T-helper 17 cell (primary cell): ENCODE measurements at regions not wholly inside any gene's neighbourhood (a gene's known extent, or its start where the extent isn't known, plus 50 kb on each side); places are given as distances from the start of the nearest gene placed in this dataset.

Experiments used
- ATAC-seq: fragments of 150-1000 bp; cut with Tn5 transposase; 2 replicates; pipeline ENCODE4 v1.10.0; 2021; ENCODE audit warnings: mild to moderate bottlenecking, moderate library complexity
- DNase-seq, 3 donors: peaks; one replicate each; pipeline versions ENCODE4 v3.0.0 to v3.0.0-alpha.2; 2020 to 2021
- H3K9me3 ChIP-seq: one replicate; pipeline ENCODE4 v1.7.0; 2013; ENCODE audit warnings: low read length, mild to moderate bottlenecking; ENCODE audit not compliant: control insufficient read depth, poor library complexity, severe bottlenecking
- H3K27ac Mint-ChIP-seq: one replicate; pipeline ENCODE4 v1.8.0; 2022; ENCODE audit warnings: mild to moderate bottlenecking, moderate library complexity, mixed read lengths
- H3K27me3 Mint-ChIP-seq: one replicate; pipeline ENCODE4 v1.8.0; 2022; ENCODE audit warnings: mixed read lengths
- H3K36me3 Mint-ChIP-seq: one replicate; pipeline ENCODE4 v1.8.0; 2022; ENCODE audit warnings: low read depth, mixed read lengths
- H3K4me1 Mint-ChIP-seq: one replicate; pipeline ENCODE4 v1.8.0; 2022; ENCODE audit warnings: mild to moderate bottlenecking, mixed read lengths
- H3K4me3 Mint-ChIP-seq: one replicate; pipeline ENCODE4 v1.8.0; 2022; ENCODE audit warnings: mild to moderate bottlenecking, moderate library complexity, mixed read lengths

- H3K27ac Mint-ChIP-seq, result no peak overlapping the region
- H3K4me1 Mint-ChIP-seq, result no peaks in the 10 kb centered on the region
- no peak overlapping the region for H3K4me3 Mint-ChIP-seq
- no peak for ATAC-seq
- DNase-seq, result no peak
- no peaks in the 10 kb centered on the region for H3K9me3 ChIP-seq
- H3K27me3 Mint-ChIP-seq, result no peaks in the 10 kb centered on the region
- H3K36me3 Mint-ChIP-seq, result no peaks in the 10 kb centered on the region
Measured at GRCh38 chr10:83289373-83289772, 849.9 kb upstream of the GHITM start.

- ATAC-seq, result no peak
- H3K4me1 Mint-ChIP-seq, result no peaks in the 10 kb centered on the region
- no peaks in the 10 kb centered on the region for H3K36me3 Mint-ChIP-seq
- DNase-seq, result no peak
- no peaks in the 10 kb centered on the region for H3K9me3 ChIP-seq
- no peak overlapping the region for H3K4me3 Mint-ChIP-seq
- H3K27ac Mint-ChIP-seq, result no peak overlapping the region
- no peaks in the 10 kb centered on the region for H3K27me3 Mint-ChIP-seq
Measured at GRCh38 chr10:83289948-83290347, 849.4 kb upstream of the GHITM start.

- ATAC-seq, result no peak
- no peaks in the 10 kb centered on the region for H3K4me1 Mint-ChIP-seq
- H3K4me3 Mint-ChIP-seq, result no peak overlapping the region
- H3K36me3 Mint-ChIP-seq, result no peaks in the 10 kb centered on the region
- no peak for DNase-seq
- no peak overlapping the region for H3K27ac Mint-ChIP-seq
- no peaks in the 10 kb centered on the region for H3K27me3 Mint-ChIP-seq
- H3K9me3 ChIP-seq, result no peaks in the 10 kb centered on the region
Measured at GRCh38 chr10:83301732-83302131, 837.6 kb upstream of the GHITM start.

GRCh38 chr10:83302623-83303022 is 836.7 kb upstream of the GHITM start:
- Mint-ChIP-seq H3K36me3 (no peaks in the 10 kb centered on the region), H3K27me3 (no peaks in the 10 kb centered on the region), H3K4me1 (no peaks in the 10 kb centered on the region), H3K4me3 (no peak overlapping the region), H3K27ac (no peak overlapping the region)
- H3K9me3 ChIP-seq, result no peaks in the 10 kb centered on the region
- DNase-seq (no peak), ATAC-seq (no peak)

- DNase-seq (no peak), ATAC-seq (no peak)
- no peak overlapping the region for H3K27ac Mint-ChIP-seq
- peaks cover 3% of the 10 kb centered on the region for H3K9me3 ChIP-seq
- no peaks in the 10 kb centered on the region for H3K4me1 Mint-ChIP-seq
- H3K36me3 Mint-ChIP-seq, result no peaks in the 10 kb centered on the region
- H3K27me3 Mint-ChIP-seq, result no peaks in the 10 kb centered on the region
- no peak overlapping the region for H3K4me3 Mint-ChIP-seq
Measured at GRCh38 chr10:83310688-83311087, 828.6 kb upstream of the GHITM start.

- no peak overlapping the region for H3K27ac Mint-ChIP-seq
- H3K27me3 Mint-ChIP-seq, result no peaks in the 10 kb centered on the region
- H3K4me1 Mint-ChIP-seq, result no peaks in the 10 kb centered on the region
- H3K4me3 Mint-ChIP-seq, result no peak overlapping the region
- ATAC-seq, result no peak
- DNase-seq, result no peak
- H3K9me3 ChIP-seq, result peaks cover 4% of the 10 kb centered on the region
- H3K36me3 Mint-ChIP-seq, result no peaks in the 10 kb centered on the region
Measured at GRCh38 chr10:83312570-83312969, 826.7 kb upstream of the GHITM start.

GRCh38 chr10:83332690-83333089 is 806.6 kb upstream of the GHITM start:
- DNase-seq (no peak), ATAC-seq (no peak)
- H3K4me1 Mint-ChIP-seq, result no peaks in the 10 kb centered on the region
- no peaks in the 10 kb centered on the region for H3K9me3 ChIP-seq
- no peaks in the 10 kb centered on the region for H3K27me3 Mint-ChIP-seq
- H3K36me3 Mint-ChIP-seq, result no peaks in the 10 kb centered on the region
- no peak overlapping the region for H3K27ac Mint-ChIP-seq
- H3K4me3 Mint-ChIP-seq, result no peak overlapping the region

GRCh38 chr10:83333566-83333965 is 805.7 kb upstream of the GHITM start:
- H3K27ac Mint-ChIP-seq, result no peak overlapping the region
- DNase-seq, result no peak
- H3K27me3 Mint-ChIP-seq, result no peaks in the 10 kb centered on the region
- no peaks in the 10 kb centered on the region for H3K36me3 Mint-ChIP-seq
- H3K4me3 Mint-ChIP-seq, result no peak overlapping the region
- no peaks in the 10 kb centered on the region for H3K9me3 ChIP-seq
- H3K4me1 Mint-ChIP-seq, result no peaks in the 10 kb centered on the region
- ATAC-seq, result no peak

- no peaks in the 10 kb centered on the region for H3K4me1 Mint-ChIP-seq
- H3K27me3 Mint-ChIP-seq, result no peaks in the 10 kb centered on the region
- H3K9me3 ChIP-seq, result no peaks in the 10 kb centered on the region
- peaks cover 2% of the 10 kb centered on the region for H3K36me3 Mint-ChIP-seq
- no peak overlapping the region for H3K4me3 Mint-ChIP-seq
- H3K27ac Mint-ChIP-seq, result no peak overlapping the region
- ATAC-seq, result no peak
- DNase-seq, result no peak
Measured at GRCh38 chr10:83343676-83344075, 795.6 kb upstream of the GHITM start.

- Mint-ChIP-seq H3K27me3 (no peaks in the 10 kb centered on the region), H3K4me3 (no peak overlapping the region), H3K4me1 (no peaks in the 10 kb centered on the region), H3K27ac (no peak overlapping the region), H3K36me3 (peaks cover 2% of the 10 kb centered on the region)
- no peak for ATAC-seq
- no peak for DNase-seq
- no peaks in the 10 kb centered on the region for H3K9me3 ChIP-seq
Measured at GRCh38 chr10:83346266-83346910, 792.9 kb upstream of the GHITM start.

- H3K27ac Mint-ChIP-seq, result no peak overlapping the region
- no peaks in the 10 kb centered on the region for H3K27me3 Mint-ChIP-seq
- no peak for DNase-seq
- ATAC-seq, result no peak
- H3K4me3 Mint-ChIP-seq, result no peak overlapping the region
- H3K4me1 Mint-ChIP-seq, result no peaks in the 10 kb centered on the region
- no peaks in the 10 kb centered on the region for H3K9me3 ChIP-seq
- no peaks in the 10 kb centered on the region for H3K36me3 Mint-ChIP-seq
Measured at GRCh38 chr10:83352588-83352987, 786.7 kb upstream of the GHITM start.

- DNase-seq (no peak), ATAC-seq (no peak)
- no peaks in the 10 kb centered on the region for H3K9me3 ChIP-seq
- Mint-ChIP-seq H3K27me3 (no peaks in the 10 kb centered on the region), H3K27ac (no peak overlapping the region), H3K4me3 (no peak overlapping the region), H3K36me3 (no peaks in the 10 kb centered on the region), H3K4me1 (no peaks in the 10 kb centered on the region)
Measured at GRCh38 chr10:83354456-83354855, 784.9 kb upstream of the GHITM start.

- no peak overlapping the region for H3K4me3 Mint-ChIP-seq
Measured at GRCh38 chr10:83357004-83357403, 782.3 kb upstream of the GHITM start.

GRCh38 chr10:83357627-83358026 is 781.7 kb upstream of the GHITM start:
- no peaks in the 10 kb centered on the region for H3K36me3 Mint-ChIP-seq
- H3K9me3 ChIP-seq, result no peaks in the 10 kb centered on the region
- DNase-seq (no peak), ATAC-seq (no peak)
- H3K27me3 Mint-ChIP-seq, result no peaks in the 10 kb centered on the region
- no peak overlapping the region for H3K4me3 Mint-ChIP-seq
- H3K27ac Mint-ChIP-seq, result no peak overlapping the region
- H3K4me1 Mint-ChIP-seq, result no peaks in the 10 kb centered on the region

More at GRCh38 chr10:83357004-83357403, 782.3 kb upstream of the GHITM start:
- DNase-seq, result no peak
- H3K9me3 ChIP-seq, result no peaks in the 10 kb centered on the region
- ATAC-seq, result no peak
- H3K27me3 Mint-ChIP-seq, result no peaks in the 10 kb centered on the region
- no peaks in the 10 kb centered on the region for H3K4me1 Mint-ChIP-seq
- H3K27ac Mint-ChIP-seq, result no peak overlapping the region
- H3K36me3 Mint-ChIP-seq, result no peaks in the 10 kb centered on the region
